GM21576 (cell line): ENCODE measurements at regions not wholly inside any gene's neighbourhood (a gene's known extent, or its start where the extent isn't known, plus 50 kb on each side); places are given as distances from the start of the nearest gene placed in this dataset.

Experiments used
- ATAC-seq: cut with Tn5 transposase; IDR thresholded peaks from one replicate; pipeline ENCODE4 v1.9.1; 2021; ENCODE audit warnings: mild to moderate bottlenecking, moderate library complexity; ENCODE audit not compliant: unreplicated experiment

- ATAC-seq = no peak
Observed at GRCh38 chr9:115643948-115644727, 509.5 kb upstream of the PAPPA start.

- no peak for ATAC-seq
Observed at GRCh38 chr9:115649991-115650472, 503.6 kb upstream of the PAPPA start.

DNA sequence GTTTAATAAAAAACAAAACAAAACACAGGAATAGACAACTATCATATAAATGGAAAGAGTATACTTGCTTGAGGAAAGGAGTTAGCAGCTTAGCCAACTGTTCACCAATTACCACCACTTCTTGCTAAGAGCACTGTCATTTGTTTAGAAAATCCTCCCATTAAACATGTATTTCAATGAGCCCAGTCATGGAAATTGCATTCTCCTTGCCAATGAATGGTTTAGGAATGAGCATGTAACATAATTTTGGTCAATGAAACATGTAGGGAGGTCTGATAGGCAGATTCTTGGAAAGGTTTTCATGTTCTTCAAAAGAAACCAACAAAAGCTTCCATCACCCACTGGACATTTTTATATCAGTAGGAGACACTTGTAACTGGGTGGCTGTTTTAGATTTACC is 502.8 kb upstream of the PAPPA start:
- no peak for ATAC-seq

- ATAC-seq = no peak
Observed at GRCh38 chr9:115651461-115651860, 502.1 kb upstream of the PAPPA start.

GRCh38 chr9:115653171-115653606 is 500.4 kb upstream of the PAPPA start:
- no peak for ATAC-seq

DNA sequence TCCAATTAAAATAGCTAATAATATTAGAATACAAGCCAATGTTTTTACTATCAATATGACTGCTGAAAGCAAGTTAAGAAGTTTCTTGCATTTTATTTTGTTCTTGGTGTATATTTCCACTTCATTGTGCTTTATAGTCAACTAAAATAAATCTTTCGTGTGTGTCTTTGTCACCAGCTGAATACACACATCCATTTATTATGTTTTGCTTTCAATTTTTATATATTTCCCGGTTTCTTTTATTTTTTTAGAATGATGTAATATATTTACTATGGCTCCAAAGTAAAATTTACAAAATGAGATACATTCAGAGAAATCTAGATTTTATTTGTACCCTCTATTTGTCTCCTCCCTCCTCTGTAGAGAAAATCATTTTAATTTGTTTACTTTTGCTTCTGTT is 495.9 kb upstream of the PAPPA start:
- no peak for ATAC-seq

DNA sequence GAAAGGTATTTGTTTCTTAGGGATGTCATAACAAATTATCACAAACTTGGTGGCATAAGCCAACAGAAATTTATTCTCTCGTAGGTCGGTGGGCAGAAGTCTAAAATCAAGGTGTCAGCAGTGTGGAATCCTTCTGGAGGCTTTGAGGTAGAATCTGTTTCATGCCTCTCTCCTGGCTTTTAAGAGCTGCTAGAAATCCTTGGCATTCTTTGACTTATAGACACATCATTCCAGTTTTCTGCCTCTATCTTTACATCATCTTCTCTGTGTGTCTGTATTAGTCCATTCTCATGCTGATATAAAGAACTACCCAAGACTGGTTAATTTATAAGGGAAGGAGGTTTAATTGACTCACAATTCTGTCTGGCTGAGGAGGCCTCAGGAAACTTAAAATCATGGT is 488.1 kb upstream of the PAPPA start:
- no peak for ATAC-seq

DNA sequence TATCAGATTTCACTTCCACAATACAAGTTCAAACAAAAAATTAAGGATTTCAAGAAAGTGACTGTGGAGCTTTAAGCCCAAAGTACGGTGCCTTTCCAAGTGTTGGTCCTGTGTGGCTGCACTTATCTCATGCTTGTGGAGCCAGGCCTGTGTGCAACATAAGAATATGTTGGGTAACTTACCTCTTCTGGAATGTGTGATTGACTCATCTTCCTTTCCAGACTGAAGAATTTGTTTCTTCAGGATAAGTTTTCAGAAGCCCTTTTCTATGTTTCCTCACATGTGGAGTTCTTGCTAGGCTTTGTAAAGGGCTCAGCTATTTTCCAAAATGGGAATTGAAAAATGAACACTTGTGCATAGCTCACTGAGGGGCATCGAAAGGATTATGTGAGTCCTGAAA is 485.1 kb upstream of the PAPPA start:
- no peak for ATAC-seq

GRCh38 chr9:115671236-115671962 is 482.2 kb upstream of the PAPPA start:
- no peak for ATAC-seq

GRCh38 chr9:115671963-115672305 is 481.7 kb upstream of the PAPPA start:
- no peak for ATAC-seq

- ATAC-seq = no peak
Observed at GRCh38 chr9:115672477-115673316, 480.9 kb upstream of the PAPPA start.

DNA sequence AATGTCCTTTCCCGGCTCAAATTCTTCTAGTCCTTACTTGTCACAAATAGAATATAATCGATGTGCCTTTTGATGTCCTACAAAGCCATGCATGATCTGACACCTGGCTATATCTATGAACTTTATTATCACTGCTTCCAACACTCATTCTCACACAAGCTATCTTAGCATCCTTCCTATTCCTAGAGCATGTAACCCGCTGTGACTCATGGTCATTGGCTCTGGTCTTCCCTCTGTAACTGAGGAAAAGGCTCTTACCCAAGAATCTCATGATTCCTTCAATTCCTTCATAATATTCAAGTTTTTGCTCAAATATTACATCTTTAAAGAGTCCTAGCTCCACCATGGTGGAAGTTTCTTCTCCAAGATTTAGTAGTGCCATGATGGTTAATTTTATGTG is 480.0 kb upstream of the PAPPA start:
- no peak for ATAC-seq

GRCh38 chr9:115674091-115674490 is 479.5 kb upstream of the PAPPA start:
- ATAC-seq = no peak

- no peak for ATAC-seq
Observed at GRCh38 chr9:115675834-115676233, 477.8 kb upstream of the PAPPA start.

DNA sequence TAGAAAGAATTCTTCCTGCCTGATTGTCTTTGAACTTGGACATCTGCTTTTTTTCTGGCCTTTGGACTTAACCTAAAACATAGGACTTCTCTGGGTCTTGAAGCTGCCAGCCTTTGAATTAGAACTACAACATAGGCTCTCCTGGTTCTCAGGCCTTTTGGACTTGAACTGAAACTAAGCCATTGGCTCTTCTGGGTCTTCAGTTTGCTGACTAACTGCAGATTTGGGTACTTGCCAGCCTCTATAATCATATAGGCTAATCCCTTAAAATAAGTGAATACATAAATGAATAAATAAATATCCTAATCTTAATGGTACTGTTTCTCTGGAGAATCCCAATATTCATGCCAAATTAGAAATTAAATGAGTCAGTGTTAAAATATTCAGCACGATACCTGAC is 473.4 kb upstream of the PAPPA start:
- no peak for ATAC-seq

DNA sequence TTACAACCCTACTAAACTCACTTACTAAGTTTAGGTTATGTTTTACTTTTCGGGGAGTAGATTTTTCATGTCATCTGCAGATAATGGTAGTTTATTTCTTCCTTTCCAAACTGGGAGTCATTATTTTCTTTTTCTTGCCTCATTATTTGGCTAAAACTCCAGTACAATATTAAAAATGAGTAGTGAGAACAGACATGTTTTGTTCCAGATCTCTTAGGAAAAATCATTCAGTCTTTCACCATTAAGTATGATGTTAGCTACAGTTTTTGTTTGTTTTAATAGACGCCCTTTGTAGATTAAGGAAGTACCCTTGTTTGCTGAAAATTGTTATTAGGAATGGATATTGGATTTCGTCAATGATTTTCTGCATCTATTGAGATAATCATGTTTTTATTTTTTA is 472.0 kb upstream of the PAPPA start:
- ATAC-seq = no peak

DNA sequence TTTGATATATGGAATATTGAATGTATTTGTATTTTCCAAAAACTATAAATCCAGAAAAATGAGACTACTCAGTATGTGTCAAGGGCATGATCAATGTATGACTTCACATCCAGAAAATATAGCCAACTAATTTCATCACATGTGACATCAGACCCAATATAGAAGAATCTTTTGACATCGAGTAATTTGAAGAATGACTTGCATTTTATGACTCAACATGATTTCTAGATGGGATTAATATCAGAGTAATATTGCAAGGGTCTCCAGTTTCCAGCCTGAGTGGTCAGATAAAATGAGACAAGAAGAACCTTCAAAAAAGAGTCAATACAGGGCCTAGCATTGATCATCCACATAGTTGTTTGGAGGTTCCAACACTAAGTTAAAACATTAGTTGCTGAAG is 467.5 kb upstream of the PAPPA start:
- ATAC-seq = no peak

DNA sequence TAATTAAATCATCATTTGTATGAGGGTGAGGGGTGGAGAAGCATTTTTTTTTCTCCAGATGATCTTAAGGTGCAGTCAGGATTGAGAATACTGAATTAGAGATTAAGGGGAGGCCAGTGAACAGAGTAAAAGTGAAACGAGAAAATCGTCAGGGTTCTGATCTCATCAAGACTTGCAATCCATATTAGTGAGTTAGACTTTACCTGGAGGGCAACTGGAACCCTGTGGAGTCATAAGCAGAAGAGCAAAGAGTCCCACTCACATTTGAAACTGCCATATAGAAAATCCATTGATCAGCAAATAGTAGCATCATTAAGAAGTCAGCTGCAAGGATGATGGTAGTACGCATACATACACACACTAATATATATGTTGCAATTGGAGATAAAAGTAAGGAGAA is 466.2 kb upstream of the PAPPA start:
- ATAC-seq = no peak

DNA sequence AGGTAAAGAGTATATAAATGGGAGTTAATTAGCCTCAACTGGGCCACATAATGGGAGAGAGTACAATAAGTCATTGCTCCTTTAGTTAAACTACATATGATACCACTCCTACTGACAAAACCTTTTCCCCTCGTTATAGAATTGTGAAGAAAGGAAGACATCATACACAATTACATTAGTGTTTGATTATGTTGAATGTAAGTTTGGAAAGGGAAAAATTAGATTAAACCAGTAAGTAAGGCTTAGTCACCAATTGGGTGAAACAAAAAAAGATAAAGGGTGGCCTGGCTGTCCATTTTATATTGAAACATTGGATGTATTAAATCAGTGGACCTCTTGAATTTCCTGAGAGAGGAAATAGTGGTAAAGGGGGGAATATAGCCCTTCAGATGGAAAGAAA is 464.3 kb upstream of the PAPPA start:
- ATAC-seq = no peak

GRCh38 chr9:115690786-115691496 is 462.6 kb upstream of the PAPPA start:
- ATAC-seq = no peak

GRCh38 chr9:115691693-115692092 is 461.9 kb upstream of the PAPPA start:
- no peak for ATAC-seq
